GM12878 (cell line): ENCODE measurements at regions not wholly inside any gene's neighbourhood (a gene's known extent, or its start where the extent isn't known, plus 50 kb on each side); places are given as distances from the start of the nearest gene placed in this dataset.

Source experiments
- ATAC-seq: fragments of 200-7000 bp; cut with Tn5 transposase; 3 replicates; pipeline ENCODE4 v1.9.1; 2020; ENCODE audit warnings: mild to moderate bottlenecking, moderate library complexity
- BruUV-seq: library from RNA; stranded (reverse); fragments of 400-500 nt; replicated peaks from 2 replicates; lab custom pipeline; 2021; lab: Mats Ljungman, UMichigan
- CTCF ChIA-PET: fragments of 300-600 bp; sonication (Branson Sonifier 250); formaldehyde crosslinking; extraction: SDS; loops from one replicate; lab custom pipeline; 2021; ENCODE audit warnings: inconsistent platforms; lab: Yijun Ruan, JAX
- POLR2A ChIA-PET: fragments of 350-600 bp; formaldehyde crosslinking; extraction: SDS; loops from one replicate; lab custom pipeline; 2021; ENCODE audit warnings: inconsistent platforms; lab: Charles Lee
- RAD21 ChIA-PET: fragments of 300-600 bp; sonication (Branson Sonifier 250); formaldehyde crosslinking; loops from one replicate; lab custom pipeline; 2023; ENCODE audit warnings: antibody characterized with exemption; ENCODE audit not compliant: unreplicated experiment; lab: Charles Lee
- SMC1A ChIA-PET: fragments of 300-600 bp; sonication (Branson Sonifier 250); formaldehyde crosslinking; loops from one replicate; lab custom pipeline; 2023; ENCODE audit not compliant: unreplicated experiment, uncharacterized antibody; lab: Charles Lee
- DNase-seq: peaks from one replicate; pipeline ENCODE4 v3.0.0-alpha.2; 2011; ENCODE audit warnings: low read depth, low spot score
- FAIRE-seq: peaks from 3 replicates; lab custom pipeline; 2011; peaks lifted over from hg19 to GRCh38; lab: Jason Lieb, UNC
- H2AFZ ChIP-seq: 2 replicates; pipeline ENCODE4 v1.6.0; 2011; ENCODE audit warnings: low read depth, low read length, control low read depth; ENCODE audit not compliant: control insufficient read depth
- H3K27ac ChIP-seq: 2 replicates; pipeline ENCODE4 v1.5.1; 2011; ENCODE audit warnings: control low read depth; ENCODE audit not compliant: control insufficient read depth, insufficient read depth
- H3K27me3 ChIP-seq, 2 experiments: replicated peaks in 1 of 2; 2 replicates each; pipeline versions ENCODE4 v1.6.0 to v1.6.1; 2011; ENCODE audit warnings: low read length in 1 of 2; ENCODE audit not compliant: control insufficient read depth in 2 of 2, insufficient read depth in 2 of 2
- H3K36me3 ChIP-seq, 2 experiments: 2 replicates each; pipeline ENCODE4 v1.5.1; 2011; ENCODE audit warnings: low read length in 1 of 2; ENCODE audit not compliant: control insufficient read depth in 2 of 2, insufficient read depth in 2 of 2
- H3K4me1 ChIP-seq: 2 replicates; pipeline ENCODE4 v1.6.1; 2011; ENCODE audit warnings: mild to moderate bottlenecking, low read length, moderate library complexity, mixed read lengths; ENCODE audit not compliant: control insufficient read depth, insufficient read depth
- H3K4me2 ChIP-seq: 2 replicates; pipeline ENCODE4 v1.6.0; 2011; ENCODE audit warnings: control low read depth; ENCODE audit not compliant: control insufficient read depth, insufficient read depth
- H3K4me3 ChIP-seq: fragments of 200-600 bp; sonication (generic); 2 replicates; pipeline ENCODE4 v1.5.1; 2016
- H3K79me2 ChIP-seq: 2 replicates; pipeline ENCODE4 v1.6.0; 2011; ENCODE audit warnings: low read length; ENCODE audit not compliant: control insufficient read depth, insufficient read depth
- H3K9ac ChIP-seq: 2 replicates; pipeline ENCODE4 v1.8.0; 2011; ENCODE audit warnings: low read length, control low read depth, mixed read lengths; ENCODE audit not compliant: control insufficient read depth, insufficient read depth
- H3K9me3 ChIP-seq: replicated peaks from 3 replicates; pipeline ENCODE4 v1.5.1; 2011; ENCODE audit warnings: mild to moderate bottlenecking, low read length; ENCODE audit not compliant: control insufficient read depth, insufficient read depth
- H4K20me1 ChIP-seq: 2 replicates; pipeline ENCODE4 v1.6.0; 2011; ENCODE audit not compliant: control insufficient read depth, insufficient read depth
- CHD1 ChIP-seq: IDR thresholded peaks from 2 replicates; pipeline ENCODE4 v1.6.1; 2012; ENCODE audit warnings: low read depth, low read length, improper control_type of control experiment
- CHD2 ChIP-seq: IDR thresholded peaks from 2 replicates; pipeline ENCODE4 v1.6.1; 2011; ENCODE audit warnings: low read depth, low read length, improper control_type of control experiment, borderline replicate concordance
- CHD4 ChIP-seq: fragments of 200-600 bp; sonication (generic); IDR thresholded peaks from 2 replicates; pipeline ENCODE4 v1.6.1; 2016; ENCODE audit warnings: mild to moderate bottlenecking
- CREM ChIP-seq: IDR thresholded peaks from 2 replicates; pipeline ENCODE4 v1.6.1; 2014; ENCODE audit warnings: antibody characterized with exemption, low read depth
- CTCF ChIP-seq, 3 experiments: IDR thresholded peaks in 2 of 3; conservative IDR thresholded peaks in 1 of 3; 2 replicates each; pipeline ENCODE4 v1.5.1; 2011; ENCODE audit warnings: low read depth in 3 of 3, low read length in 3 of 3, mild to moderate bottlenecking in 3 of 3, control low read depth in 2 of 3, moderate library complexity in 2 of 3, inconsistent platforms in 1 of 3, mixed read lengths in 1 of 3; ENCODE audit not compliant: control insufficient read depth in 2 of 3, insufficient read depth in 1 of 3; ENCODE audit errors: extremely low read depth in 1 of 3
- ELK1 ChIP-seq: IDR thresholded peaks from 2 replicates; pipeline ENCODE4 v1.6.1; 2012; ENCODE audit warnings: low read depth, low read length, improper control_type of control experiment
- EP300 ChIP-seq, 2 experiments: fragments of 150-350 bp in 1 of 2; IDR thresholded peaks; 2 replicates each; pipeline ENCODE4 v1.6.1; 2011 to 2012; ENCODE audit warnings: low read depth in 2 of 2, low read length in 2 of 2, borderline replicate concordance in 1 of 2, improper control_type of control experiment in 1 of 2, inconsistent platforms in 1 of 2; ENCODE audit not compliant: control insufficient read depth in 1 of 2
- HCFC1 ChIP-seq: fragments of 150-350 bp; IDR thresholded peaks from 2 replicates; pipeline ENCODE4 v1.6.1; 2014; ENCODE audit warnings: low read length
- LARP7 ChIP-seq: fragments of 450-650 bp; IDR thresholded peaks from 2 replicates; pipeline ENCODE4 v1.6.1; 2017; ENCODE audit warnings: mild to moderate bottlenecking
- MEF2A ChIP-seq: IDR thresholded peaks from 2 replicates; pipeline ENCODE4 v1.6.1; 2011; ENCODE audit warnings: low read depth, mild to moderate bottlenecking, low read length, moderate library complexity; ENCODE audit not compliant: insufficient read depth
- MEF2B ChIP-seq: fragments of 450-650 bp; IDR thresholded peaks from 2 replicates; pipeline ENCODE4 v1.6.1; 2018; ENCODE audit warnings: mild to moderate bottlenecking, moderate library complexity; ENCODE audit not compliant: partially characterized antibody, poor library complexity, severe bottlenecking
- NBN ChIP-seq: fragments of 450-650 bp; IDR thresholded peaks from 2 replicates; pipeline ENCODE4 v1.6.1; 2016
- NFXL1 ChIP-seq: fragments of 450-650 bp; IDR thresholded peaks from 2 replicates; pipeline ENCODE4 v1.6.1; 2017; ENCODE audit warnings: antibody characterized with exemption, mild to moderate bottlenecking, borderline replicate concordance
- NFYB ChIP-seq: IDR thresholded peaks from 2 replicates; pipeline ENCODE4 v1.6.1; 2011; ENCODE audit warnings: low read depth, mild to moderate bottlenecking, low read length, improper control_type of control experiment, moderate library complexity; ENCODE audit not compliant: insufficient read depth
- NR2C1 ChIP-seq: fragments of 450-650 bp; IDR thresholded peaks from 2 replicates; pipeline ENCODE4 v1.6.1; 2017; ENCODE audit warnings: antibody characterized with exemption, mild to moderate bottlenecking, moderate library complexity
- RCOR1 ChIP-seq: conservative IDR thresholded peaks from 2 replicates; pipeline ENCODE4 v1.6.1; 2012; ENCODE audit warnings: low read depth, low read length, improper control_type of control experiment
- RFX5 ChIP-seq: IDR thresholded peaks from 2 replicates; pipeline ENCODE4 v1.6.1; 2011; ENCODE audit warnings: low read depth, low read length, improper control_type of control experiment
- RUNX3 ChIP-seq: IDR thresholded peaks from 2 replicates; pipeline ENCODE4 v1.6.1; 2012; ENCODE audit warnings: low read length, inconsistent platforms
- SMARCA5 ChIP-seq: fragments of 450-650 bp; IDR thresholded peaks from 2 replicates; pipeline ENCODE4 v1.6.1; 2017; ENCODE audit warnings: mild to moderate bottlenecking
- SPI1 ChIP-seq: IDR thresholded peaks from 2 replicates; pipeline ENCODE4 v1.6.1; 2011; ENCODE audit warnings: low read depth, mild to moderate bottlenecking, low read length, moderate library complexity, borderline replicate concordance; ENCODE audit not compliant: insufficient read depth
- YBX1 ChIP-seq: fragments of 450-650 bp; IDR thresholded peaks from 2 replicates; pipeline ENCODE4 v1.6.1; 2016; ENCODE audit warnings: antibody characterized with exemption
- WGBS: methylation state at CpG from one replicate; pipeline ENCODE4 v1.1.6; 2016; ENCODE audit warnings: low lambda C conversion rate; ENCODE audit not compliant: insufficient replicate concordance, insufficient coverage; ENCODE audit errors: missing lambda C conversion rate; 5-methylcytosine and 5-hydroxymethylcytosine counted together
- in situ Hi-C: fragments of 300-500 bp; cut with MboI; formaldehyde crosslinking; loops from 9 replicates; pipeline ENCODE4 v1.14.3; 2018; ENCODE audit warnings: mixed read lengths
- intact Hi-C: fragments of 100-400 bp; cut with micrococcal nuclease; formaldehyde crosslinking; loops from one replicate; pipeline ENCODE4 v1.14.2; 2022; ENCODE audit not compliant: unreplicated experiment

GRCh38 chr16:76741623-76742022, 449.4 kb upstream of the MON1B start (continued):
- TF ChIP-seq YBX1: no peak
- TF ChIP-seq CHD4: no peak
- no peak for TF ChIP-seq LARP7
- no peak for TF ChIP-seq MEF2B
- no peak for TF ChIP-seq NBN
- TF ChIP-seq CREM: no peak
- TF ChIP-seq MEF2A: no peak
- no peak for TF ChIP-seq NFXL1
- no peak for TF ChIP-seq RCOR1

GRCh38 chr16:76748461-76749348, 442.3 kb upstream of the MON1B start:
- no peak overlapping the region for H3K9ac ChIP-seq
- no peak for FAIRE-seq

More at GRCh38 chr16:76748461-76749348, 442.3 kb upstream of the MON1B start:
- WGBS: 0% methylated on average over 3 of the region's 3 CpGs
- H3K27me3 ChIP-seq: no peaks in the 10 kb centered on the region
- ATAC-seq: no peak
- in situ Hi-C loops: no loop called here
- no TSS peak for BruUV-seq
- TF ChIP-seq CHD2: no peak
- TF ChIP-seq CHD1: no peak
- TF ChIP-seq NR2C1: no peak
- no peak for TF ChIP-seq EP300 (IDR thresholded peaks at IDR 0.05; ENCODE audit: borderline replicate concordance in 1 of 2, control insufficient read depth in 1 of 2, low read depth in 2 of 2, low read length in 2 of 2)
- no peak for TF ChIP-seq RUNX3
- TF ChIP-seq CTCF (IDR thresholded peaks at IDR 0.05 in 2 of 3, conservative IDR thresholded peaks at IDR 0.05 in 1 of 3; ENCODE audit: control insufficient read depth in 2 of 3, extremely low read depth in 1 of 3, insufficient read depth in 1 of 3, low read depth in 3 of 3, low read length in 3 of 3): no peak
- TF ChIP-seq ELK1: no peak
- TF ChIP-seq SPI1: no peak
- no peak for TF ChIP-seq SMARCA5
- TF ChIP-seq NFYB: no peak
- no peak for TF ChIP-seq NBN
- TF ChIP-seq CHD4: no peak
- TF ChIP-seq RFX5: no peak
- TF ChIP-seq HCFC1: no peak
- TF ChIP-seq, all 136 proteins: peak for 0
- ChIA-PET RAD21 (interaction anchor here (0.5 kb wide), 1 partner anchor 957 kb away, joined by 4 read pairs; no protein-coding TSS in a partner anchor), SMC1A (no interaction called here), POLR2A (no interaction called here), CTCF (interaction anchor here (1.1 kb wide), 1 partner anchor 74 kb away, joined by 3 read pairs; no protein-coding TSS in a partner anchor)
- Histone ChIP-seq H3K27ac (no peak overlapping the region), H3K36me3 (no peaks in the 10 kb centered on the region), H3K9me3 (no peaks in the 10 kb centered on the region), H3K4me3 (no peak overlapping the region), H4K20me1 (no peaks in the 10 kb centered on the region), H2AFZ (no peak overlapping the region), H3K79me2 (no peaks in the 10 kb centered on the region), H3K4me1 (no peaks in the 10 kb centered on the region), H3K4me2 (no peak overlapping the region)
- intact Hi-C loops: no loop called here
- DNase-seq: no peak
